ENCODE measurements at regions not wholly inside any gene's neighbourhood (a gene's known extent, or its start where the extent isn't known, plus 50 kb on each side); places are given as distances from the start of the nearest gene placed in this dataset.
"Not testable (repeated sequence)": the region's sequence is repeated elsewhere in the genome, so short reads cannot be mapped to it uniquely, and the experiment has no call there.

GRCh38 chr21:9188322-9188721 is 1333.1 kb upstream of the TPTE start:
- H3K27ac Mint-ChIP-seq; H3K27me3 Mint-ChIP-seq; H3K4me1 Mint-ChIP-seq; H3K9me3 ChIP-seq (ENCODE audit: low read length); CTCF ChIA-PET; H3K4me3 ChIP-seq (ENCODE audit: low read length); H3K36me3 ChIP-seq (ENCODE audit: insufficient read depth, low read length); H3K27ac ChIP-seq (ENCODE audit: low read depth, low read length); H3K36me3 Mint-ChIP-seq; H3K27me3 ChIP-seq (ENCODE audit: insufficient read depth, low read length, poor library complexity, severe bottlenecking); POLR2A ChIA-PET; H3K9me3 Mint-ChIP-seq; H3K4me3 Mint-ChIP-seq; H3K4me1 ChIP-seq (ENCODE audit: insufficient read depth, low read length): not testable (repeated sequence)
- peak in 1 of 5 donors; percentile 20 for DNase-seq
